GM19452 (cell line): ENCODE measurements at regions not wholly inside any gene's neighbourhood (a gene's known extent, or its start where the extent isn't known, plus 50 kb on each side); places are given as distances from the start of the nearest gene placed in this dataset.
"Not testable (repeated sequence)": the region's sequence is repeated elsewhere in the genome, so short reads cannot be mapped to it uniquely, and the experiment has no call there.

Experiments
- ATAC-seq: cut with Tn5 transposase; IDR thresholded peaks from one replicate; pipeline ENCODE4 v1.9.1; 2021; ENCODE audit not compliant: unreplicated experiment

- ATAC-seq = no peak
These were observed 50.4 kb upstream of the CECR2 start for GRCh38 chr22:17318817-17319216.

DNA sequence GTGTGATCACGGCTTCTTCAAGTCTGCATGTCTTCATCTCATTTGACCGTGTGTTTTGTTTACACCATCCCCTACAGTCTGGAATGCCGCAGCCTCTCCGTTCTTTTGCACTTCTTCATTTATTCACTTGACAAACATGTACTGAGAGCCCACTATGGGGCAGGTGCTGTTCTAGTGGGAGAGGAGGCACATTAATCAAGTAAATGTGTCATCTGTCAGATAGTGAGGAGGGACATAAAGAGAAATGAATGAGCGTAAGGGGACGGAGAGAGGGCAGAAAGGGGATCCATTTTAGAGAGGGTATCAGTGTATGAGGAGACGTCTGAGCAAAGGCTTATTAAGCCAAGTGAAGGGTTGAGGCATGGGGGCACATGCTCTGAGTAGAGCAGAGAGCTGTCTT lies 54.0 kb upstream of the CECR2 start:
- no peak for ATAC-seq

GRCh38 chr22:17314487-17314886 lies 54.8 kb upstream of the CECR2 start:
- ATAC-seq = no peak

- ATAC-seq = no peak
These were observed 55.6 kb upstream of the CECR2 start for GRCh38 chr22:17313626-17314025.

- ATAC-seq = no peak
These were observed 61.7 kb upstream of the CECR2 start for GRCh38 chr22:17307566-17307965.

GRCh38 chr22:17305076-17305475 lies 64.2 kb upstream of the CECR2 start:
- no peak for ATAC-seq

- peak; percentile 81 for ATAC-seq
These were observed 65.2 kb upstream of the CECR2 start for GRCh38 chr22:17303840-17304779.

DNA sequence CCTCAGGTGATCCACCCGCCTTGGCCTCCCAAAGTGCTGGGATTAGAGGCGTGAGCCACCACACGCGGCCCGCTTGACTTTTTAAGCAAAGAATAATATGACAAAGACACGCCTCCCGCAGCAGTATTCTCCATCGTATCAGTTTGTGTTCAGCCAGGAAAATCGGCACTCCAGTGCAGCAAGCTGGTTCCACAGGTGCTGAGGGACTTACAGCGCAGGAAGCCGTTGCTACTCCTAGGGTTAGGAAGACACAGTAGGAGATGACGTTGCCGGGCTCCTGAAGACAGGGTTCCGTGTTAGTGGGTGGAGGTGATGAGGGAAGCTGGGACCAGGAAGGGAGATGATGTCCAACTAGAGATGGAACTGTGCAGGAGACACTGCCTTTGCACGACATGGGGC lies 65.8 kb upstream of the CECR2 start:
- ATAC-seq = no peak

DNA sequence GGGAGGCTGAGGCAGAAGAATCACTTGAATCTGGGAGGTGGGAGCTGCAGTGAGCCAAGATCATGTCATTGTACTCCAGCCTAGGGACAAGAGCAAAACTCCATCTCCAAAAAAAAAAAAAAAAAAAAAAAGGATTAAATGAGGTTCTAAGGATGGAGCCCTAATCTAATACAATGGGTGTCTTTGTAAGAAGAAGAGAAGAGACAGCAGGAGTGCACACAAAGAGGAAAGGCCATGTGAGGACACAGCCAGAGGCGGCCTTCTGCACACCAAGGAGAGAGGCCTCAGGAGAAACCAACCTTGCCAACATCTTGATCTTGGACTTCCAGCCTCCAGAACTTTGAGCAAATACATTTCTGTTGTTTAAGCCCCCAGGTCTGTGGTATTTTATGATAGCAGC lies 66.6 kb upstream of the CECR2 start:
- no peak for ATAC-seq

- ATAC-seq = no peak
These were observed 68.3 kb upstream of the CECR2 start for GRCh38 chr22:17300926-17301325.

DNA sequence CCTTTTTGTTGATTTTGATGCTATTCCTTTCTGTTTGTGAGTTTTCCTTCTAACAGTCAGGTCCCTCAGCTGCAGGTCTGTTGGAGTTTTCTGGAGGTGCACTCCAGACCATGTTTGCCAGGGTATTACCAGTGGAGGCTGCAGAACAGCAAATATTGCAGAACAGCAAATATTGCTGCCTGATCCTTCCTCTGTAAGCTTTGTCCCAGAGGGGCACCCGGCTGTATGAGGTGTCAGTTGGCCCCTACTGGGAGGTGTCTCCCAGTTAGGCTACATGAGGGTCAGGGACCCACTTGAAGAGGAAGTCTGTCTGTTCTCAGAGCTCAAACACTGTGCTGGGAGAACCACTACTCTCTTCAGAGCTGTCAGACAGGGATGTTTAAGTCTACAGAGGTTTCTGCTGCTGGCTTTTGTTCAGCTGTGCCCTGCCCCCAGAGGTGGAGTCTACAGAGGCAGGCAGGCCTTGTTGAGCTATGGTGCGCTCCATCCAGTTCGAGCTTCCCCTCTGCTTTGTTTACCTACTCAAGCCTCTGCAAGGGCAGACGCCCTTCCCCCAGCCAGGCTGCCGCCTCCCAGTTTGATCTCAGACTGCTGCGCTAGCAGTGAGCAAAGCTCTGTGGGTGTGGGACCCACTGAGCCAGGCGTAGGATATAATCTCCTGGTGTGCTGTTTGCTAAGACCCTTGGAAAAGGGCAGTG lies 70.3 kb upstream of the CECR2 start:
- ATAC-seq = not testable (repeated sequence)

DNA sequence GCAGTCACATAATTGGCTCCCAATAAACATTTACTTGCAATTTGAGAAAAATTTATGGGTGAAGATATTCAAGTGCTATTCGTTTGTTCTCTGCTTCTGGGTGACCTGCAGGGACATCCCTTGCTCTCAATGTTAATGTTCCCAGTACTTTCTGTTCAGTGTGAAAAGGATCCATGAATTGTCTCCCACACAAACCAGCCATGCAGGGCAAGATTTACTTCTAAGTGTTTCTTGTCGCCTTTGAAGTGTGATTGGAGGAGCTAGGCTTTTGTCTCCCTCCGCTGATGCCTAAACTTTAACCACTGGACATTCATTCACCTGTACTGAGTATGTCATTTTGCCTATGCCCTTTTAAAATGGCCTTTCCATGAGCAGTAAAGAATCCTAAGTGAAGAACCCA lies 66.4 kb upstream of the ADA2 start:
- ATAC-seq = no peak

DNA sequence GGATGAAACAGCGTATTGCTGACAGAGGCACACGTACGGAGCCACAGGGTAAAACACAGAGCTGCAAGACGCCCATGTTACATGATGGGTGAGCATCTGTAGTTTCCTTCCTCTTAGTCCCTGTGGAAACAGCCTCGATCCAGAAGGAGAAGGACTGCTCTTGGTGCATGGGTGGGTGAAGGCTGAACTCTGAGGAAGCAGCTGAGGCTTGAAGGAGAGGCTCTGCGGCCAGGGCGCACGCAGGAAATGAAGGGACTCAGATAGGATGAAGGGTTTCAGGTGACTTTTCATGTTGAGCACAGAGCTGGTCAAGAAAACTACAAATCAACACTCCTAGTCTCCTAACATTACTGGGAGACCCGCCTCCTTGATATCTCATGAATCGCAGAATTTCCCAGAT lies 65.7 kb upstream of the ADA2 start:
- no peak for ATAC-seq

DNA sequence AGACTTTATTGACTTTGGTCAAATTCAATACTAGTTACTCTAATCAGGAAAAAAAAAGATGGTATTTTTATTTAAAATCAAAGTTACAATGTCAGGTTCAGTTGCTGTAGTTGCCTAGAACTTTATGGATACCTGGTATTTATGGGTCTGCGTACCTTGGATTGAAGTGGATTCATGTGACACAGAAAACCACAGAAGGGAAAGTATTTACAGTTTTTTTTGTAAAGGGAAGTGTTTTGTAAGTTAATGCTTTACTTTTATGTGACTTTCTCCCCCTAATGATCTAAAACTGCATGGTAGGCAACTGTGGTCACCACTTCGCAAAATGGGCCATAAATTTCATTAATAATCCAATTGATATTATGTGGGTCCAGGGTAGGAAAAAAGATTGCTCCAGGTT lies 65.2 kb upstream of the ADA2 start:
- no peak for ATAC-seq

DNA sequence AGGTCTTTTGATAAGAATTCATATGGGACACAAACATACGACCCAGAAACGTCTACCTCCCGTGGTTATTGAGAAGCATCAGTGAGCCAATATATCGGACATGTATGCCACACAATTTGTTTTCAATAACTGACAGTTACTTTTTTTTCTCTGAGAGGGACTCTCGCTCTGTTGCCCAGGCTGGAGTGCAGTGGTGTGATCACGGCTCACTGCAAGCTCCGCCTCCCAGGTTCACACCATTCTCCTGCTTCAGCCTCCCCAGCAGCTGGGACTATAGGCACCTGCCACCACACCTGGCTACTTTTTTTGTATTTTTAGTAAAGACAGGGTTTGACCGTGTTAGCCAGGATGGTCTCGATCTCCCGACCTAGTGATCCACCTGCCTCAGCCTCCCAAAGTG lies 64.6 kb upstream of the ADA2 start:
- not testable (repeated sequence) for ATAC-seq

- ATAC-seq = no peak
These were observed 64.2 kb upstream of the ADA2 start for GRCh38 chr22:17283423-17283822.

GRCh38 chr22:17281440-17281841 lies 62.2 kb upstream of the ADA2 start:
- peak; percentile 47 for ATAC-seq

- no peak for ATAC-seq
These were observed 61.8 kb upstream of the ADA2 start for GRCh38 chr22:17281026-17281425.

GRCh38 chr22:17272511-17272991 lies 53.3 kb upstream of the ADA2 start:
- no peak for ATAC-seq

DNA sequence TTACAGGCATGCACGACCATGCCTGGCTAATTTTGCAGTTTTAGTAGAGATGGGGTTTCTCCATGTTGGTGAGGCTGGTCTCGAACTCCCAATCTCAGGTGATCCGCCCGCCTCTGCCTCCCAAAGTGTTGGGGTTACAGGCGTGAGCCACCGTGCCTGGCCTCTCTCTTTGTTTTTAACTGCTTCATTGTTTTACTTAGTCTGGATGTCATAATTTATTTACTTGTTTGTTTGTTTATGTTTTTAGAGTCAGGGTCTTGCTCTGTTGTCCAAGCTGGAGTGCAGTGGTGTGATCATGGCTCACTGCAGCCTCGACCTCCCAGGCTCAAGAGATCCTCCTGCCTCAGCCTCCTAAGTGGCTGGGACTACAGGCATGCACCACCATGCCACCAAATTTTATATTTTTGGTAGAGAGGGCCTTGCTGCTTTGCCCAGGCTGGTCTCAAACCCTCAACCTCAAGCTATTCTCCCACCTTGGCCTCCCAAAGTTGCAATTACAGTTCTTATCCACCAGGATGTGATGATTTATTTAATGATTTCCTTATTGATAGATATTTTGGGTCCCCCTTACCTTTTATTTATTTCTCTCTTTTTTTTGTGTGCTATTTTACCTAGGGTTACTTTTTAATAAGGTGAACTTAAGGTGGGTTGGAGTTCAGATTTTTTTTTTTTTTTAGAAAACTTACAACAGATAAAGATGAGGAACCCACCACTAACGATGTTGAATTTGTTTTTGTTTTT lies 52.6 kb upstream of the ADA2 start:
- no peak for ATAC-seq

- no peak for ATAC-seq
These were observed 50.5 kb upstream of the ADA2 start for GRCh38 chr22:17269607-17270261.
